GM12872 (cell line): ENCODE measurements at regions not wholly inside any gene's neighbourhood (a gene's known extent, or its start where the extent isn't known, plus 50 kb on each side); places are given as distances from the start of the nearest gene placed in this dataset.

Source experiments
- TF ChIP-seq, protein P1 (sequence below): IDR thresholded peaks from 3 replicates; pipeline ENCODE4 v1.5.1; 2011; ENCODE audit warnings: low read depth, mild to moderate bottlenecking, low read length, moderate library complexity; ENCODE audit not compliant: insufficient read depth

- TF ChIP-seq, protein P1, sequence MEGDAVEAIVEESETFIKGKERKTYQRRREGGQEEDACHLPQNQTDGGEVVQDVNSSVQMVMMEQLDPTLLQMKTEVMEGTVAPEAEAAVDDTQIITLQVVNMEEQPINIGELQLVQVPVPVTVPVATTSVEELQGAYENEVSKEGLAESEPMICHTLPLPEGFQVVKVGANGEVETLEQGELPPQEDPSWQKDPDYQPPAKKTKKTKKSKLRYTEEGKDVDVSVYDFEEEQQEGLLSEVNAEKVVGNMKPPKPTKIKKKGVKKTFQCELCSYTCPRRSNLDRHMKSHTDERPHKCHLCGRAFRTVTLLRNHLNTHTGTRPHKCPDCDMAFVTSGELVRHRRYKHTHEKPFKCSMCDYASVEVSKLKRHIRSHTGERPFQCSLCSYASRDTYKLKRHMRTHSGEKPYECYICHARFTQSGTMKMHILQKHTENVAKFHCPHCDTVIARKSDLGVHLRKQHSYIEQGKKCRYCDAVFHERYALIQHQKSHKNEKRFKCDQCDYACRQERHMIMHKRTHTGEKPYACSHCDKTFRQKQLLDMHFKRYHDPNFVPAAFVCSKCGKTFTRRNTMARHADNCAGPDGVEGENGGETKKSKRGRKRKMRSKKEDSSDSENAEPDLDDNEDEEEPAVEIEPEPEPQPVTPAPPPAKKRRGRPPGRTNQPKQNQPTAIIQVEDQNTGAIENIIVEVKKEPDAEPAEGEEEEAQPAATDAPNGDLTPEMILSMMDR = no peak
Measured at GRCh38 chr17:13374203-13375143, 227.3 kb downstream of the HS3ST3A1 start.

GRCh38 chr17:13372432-13372831, 229.3 kb downstream of the HS3ST3A1 start:
- TF ChIP-seq, protein P1 = no peak

DNA sequence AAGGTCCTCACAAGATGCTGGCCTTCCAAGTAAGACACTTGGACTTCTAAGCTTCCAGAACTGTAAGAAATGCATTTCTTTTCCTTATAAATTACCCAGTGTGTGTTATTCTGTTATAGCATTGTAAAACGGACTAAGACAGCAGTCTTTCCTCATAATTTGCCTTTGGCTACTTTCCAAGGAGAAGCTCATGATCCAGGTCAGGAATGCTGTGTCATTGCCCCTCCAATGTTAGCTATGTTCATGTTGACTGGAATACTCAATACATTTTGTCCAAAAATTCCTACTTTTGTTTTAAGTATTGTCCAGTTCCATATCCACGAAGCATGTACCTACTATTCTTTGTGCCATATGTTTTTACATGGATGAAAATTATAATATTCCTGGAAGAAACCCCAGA, 234.6 kb downstream of the HS3ST3A1 start:
- TF ChIP-seq, protein P1 = no peak

DNA sequence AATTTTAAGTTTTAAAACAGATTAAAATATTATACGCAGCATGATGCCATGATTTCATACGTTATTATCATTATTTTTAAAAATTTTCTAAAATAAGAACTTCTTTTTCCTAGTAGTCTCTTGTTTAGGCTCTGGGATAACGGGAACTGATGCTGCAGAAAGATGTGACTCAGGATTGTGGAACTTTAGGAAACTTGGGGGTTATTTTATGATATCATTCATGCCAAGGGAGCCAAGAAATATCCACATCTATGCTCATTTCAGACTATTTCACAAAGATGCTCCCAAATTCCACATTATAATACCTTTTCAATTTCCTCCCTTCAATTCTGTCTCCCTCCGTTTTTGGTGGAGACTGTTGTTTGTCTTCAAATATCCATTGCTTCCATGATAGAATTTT, 236.4 kb downstream of the HS3ST3A1 start:
- TF ChIP-seq, protein P1 = no peak

DNA sequence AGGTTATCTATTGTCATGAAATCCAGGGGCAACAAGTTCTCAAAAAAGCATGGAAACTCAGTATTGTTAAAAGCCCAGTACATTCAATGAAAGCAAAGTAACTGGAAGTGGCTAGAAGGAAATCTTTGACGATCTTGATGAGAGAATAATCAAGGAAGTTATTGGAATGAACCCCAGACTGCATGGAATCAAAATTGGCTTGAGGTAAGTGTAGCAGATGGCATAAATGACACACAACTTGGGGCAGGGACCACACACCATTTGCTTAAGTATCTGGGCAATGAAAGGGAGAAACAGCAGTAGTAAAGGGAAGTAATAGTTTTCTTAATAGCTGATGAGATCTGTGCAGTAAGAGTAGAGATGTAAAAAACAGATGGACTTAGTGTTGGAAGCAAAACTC, 238.0 kb downstream of the HS3ST3A1 start:
- TF ChIP-seq, protein P1 = no peak

- TF ChIP-seq, protein P1 = no peak
Measured at GRCh38 chr17:13362341-13363122, 239.2 kb downstream of the HS3ST3A1 start.

- TF ChIP-seq, protein P1 = no peak
Measured at GRCh38 chr17:13359774-13360173, 242.0 kb downstream of the HS3ST3A1 start.
